SK-N-SH (cell line): ENCODE measurements at regions not wholly inside any gene's neighbourhood (a gene's known extent, or its start where the extent isn't known, plus 50 kb on each side); places are given as distances from the start of the nearest gene placed in this dataset.

Source experiments
- EP300 ChIP-seq, 2 experiments: IDR thresholded peaks; 2 replicates each; pipeline versions ENCODE4 v1.4.0 to v1.6.1; 2012; ENCODE audit warnings: borderline replicate concordance in 1 of 2, low read depth in 1 of 2, low read length in 1 of 2
- GABPA ChIP-seq: IDR thresholded peaks from 2 replicates; pipeline ENCODE4 v1.4.0; 2012; ENCODE audit warnings: low read depth, mild to moderate bottlenecking
- GATA2 ChIP-seq: sonication (generic); formaldehyde crosslinking; IDR thresholded peaks from 2 replicates; pipeline ENCODE4 v1.5.0; 2020; ENCODE audit warnings: mild to moderate bottlenecking, missing genetic modification reagents
- MXI1 ChIP-seq: IDR thresholded peaks from 2 replicates; pipeline ENCODE4 v1.6.1; 2012; ENCODE audit warnings: mild to moderate bottlenecking, low read depth, low read length, improper control_type of control experiment
- RFX5 ChIP-seq: IDR thresholded peaks from 2 replicates; pipeline ENCODE4 v1.6.1; 2012; ENCODE audit warnings: mild to moderate bottlenecking, improper control_type of control experiment, low read length
- TAF1 ChIP-seq: IDR thresholded peaks from 2 replicates; pipeline ENCODE4 v1.6.1; 2012; ENCODE audit warnings: low read depth, mild to moderate bottlenecking, low read length, moderate library complexity, borderline replicate concordance
- TF ChIP-seq, protein P1 (sequence below): fragments of 200-600 bp; sonication (generic); IDR thresholded peaks from 2 replicates; pipeline ENCODE4 v1.6.1; 2017; ENCODE audit warnings: antibody characterized with exemption, mild to moderate bottlenecking, moderate library complexity
- TF ChIP-seq, protein P2 (sequence below): fragments of 150-350 bp; IDR thresholded peaks from 2 replicates; pipeline ENCODE4 v1.6.1; 2017; ENCODE audit warnings: antibody characterized with exemption, low read length, low read depth, borderline replicate concordance
- TF ChIP-seq, protein P3 (sequence below): IDR thresholded peaks from 2 replicates; pipeline ENCODE4 v1.4.0; 2012; ENCODE audit warnings: low read depth, borderline replicate concordance

DNA sequence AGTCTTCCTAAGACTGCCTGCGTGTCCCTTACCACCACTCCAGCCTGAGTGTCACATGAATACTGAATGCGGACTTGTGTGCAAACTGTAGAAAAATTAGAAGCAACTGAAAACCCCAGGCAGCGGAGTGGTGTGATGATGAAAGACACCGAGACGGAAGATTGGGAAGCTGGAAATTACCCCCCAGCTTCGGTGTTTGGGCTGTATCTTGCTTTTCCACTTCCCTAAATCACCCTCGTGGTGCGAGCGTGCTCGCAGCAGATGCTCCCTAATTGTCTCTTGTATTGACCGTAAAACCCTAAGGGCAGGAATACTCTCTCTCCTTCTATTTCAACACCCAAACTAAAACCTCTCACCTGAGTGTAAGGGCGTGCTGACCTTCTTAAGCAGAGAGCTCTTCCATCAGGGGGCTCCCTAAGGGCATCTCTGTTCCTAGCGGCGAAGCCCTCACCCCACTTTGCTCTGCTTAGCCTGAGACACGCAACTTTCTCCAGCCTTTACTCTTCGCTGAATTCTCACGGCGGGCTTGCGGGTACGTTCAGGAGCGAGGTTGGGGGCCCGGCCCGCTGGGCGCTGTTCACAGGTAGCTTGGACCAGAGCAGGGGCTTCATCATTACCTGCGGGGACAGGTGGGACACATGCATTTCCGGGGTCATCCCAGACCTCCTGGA, 62.4 kb downstream of the CRYBB2 start:
- TF ChIP-seq RFX5 (no peak), TAF1 (no peak), GABPA (no peak), MXI1 (no peak), EP300 (IDR thresholded peaks at IDR 0.05; ENCODE audit: borderline replicate concordance in 1 of 2, low read depth in 1 of 2, low read length in 1 of 2) (no peak), GATA2 (CRISPR knock-in tag) (no peak)
- TF ChIP-seq, protein P1, sequence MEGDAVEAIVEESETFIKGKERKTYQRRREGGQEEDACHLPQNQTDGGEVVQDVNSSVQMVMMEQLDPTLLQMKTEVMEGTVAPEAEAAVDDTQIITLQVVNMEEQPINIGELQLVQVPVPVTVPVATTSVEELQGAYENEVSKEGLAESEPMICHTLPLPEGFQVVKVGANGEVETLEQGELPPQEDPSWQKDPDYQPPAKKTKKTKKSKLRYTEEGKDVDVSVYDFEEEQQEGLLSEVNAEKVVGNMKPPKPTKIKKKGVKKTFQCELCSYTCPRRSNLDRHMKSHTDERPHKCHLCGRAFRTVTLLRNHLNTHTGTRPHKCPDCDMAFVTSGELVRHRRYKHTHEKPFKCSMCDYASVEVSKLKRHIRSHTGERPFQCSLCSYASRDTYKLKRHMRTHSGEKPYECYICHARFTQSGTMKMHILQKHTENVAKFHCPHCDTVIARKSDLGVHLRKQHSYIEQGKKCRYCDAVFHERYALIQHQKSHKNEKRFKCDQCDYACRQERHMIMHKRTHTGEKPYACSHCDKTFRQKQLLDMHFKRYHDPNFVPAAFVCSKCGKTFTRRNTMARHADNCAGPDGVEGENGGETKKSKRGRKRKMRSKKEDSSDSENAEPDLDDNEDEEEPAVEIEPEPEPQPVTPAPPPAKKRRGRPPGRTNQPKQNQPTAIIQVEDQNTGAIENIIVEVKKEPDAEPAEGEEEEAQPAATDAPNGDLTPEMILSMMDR, result no peak
- TF ChIP-seq, protein P2, sequence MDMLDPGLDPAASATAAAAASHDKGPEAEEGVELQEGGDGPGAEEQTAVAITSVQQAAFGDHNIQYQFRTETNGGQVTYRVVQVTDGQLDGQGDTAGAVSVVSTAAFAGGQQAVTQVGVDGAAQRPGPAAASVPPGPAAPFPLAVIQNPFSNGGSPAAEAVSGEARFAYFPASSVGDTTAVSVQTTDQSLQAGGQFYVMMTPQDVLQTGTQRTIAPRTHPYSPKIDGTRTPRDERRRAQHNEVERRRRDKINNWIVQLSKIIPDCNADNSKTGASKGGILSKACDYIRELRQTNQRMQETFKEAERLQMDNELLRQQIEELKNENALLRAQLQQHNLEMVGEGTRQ, result no peak
- TF ChIP-seq, protein P3, sequence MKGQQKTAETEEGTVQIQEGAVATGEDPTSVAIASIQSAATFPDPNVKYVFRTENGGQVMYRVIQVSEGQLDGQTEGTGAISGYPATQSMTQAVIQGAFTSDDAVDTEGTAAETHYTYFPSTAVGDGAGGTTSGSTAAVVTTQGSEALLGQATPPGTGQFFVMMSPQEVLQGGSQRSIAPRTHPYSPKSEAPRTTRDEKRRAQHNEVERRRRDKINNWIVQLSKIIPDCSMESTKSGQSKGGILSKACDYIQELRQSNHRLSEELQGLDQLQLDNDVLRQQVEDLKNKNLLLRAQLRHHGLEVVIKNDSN, result no peak
